NCI-H345 treated with DMSO at 0.1 percent for 48 hours (cell line): ENCODE measurements at regions not wholly inside any gene's neighbourhood (a gene's known extent, or its start where the extent isn't known, plus 50 kb on each side); places are given as distances from the start of the nearest gene placed in this dataset.
A peak's percentile ranks its signal among the peaks of the same experiment; 100 is the strongest.
"Not testable (repeated sequence)": the region's sequence is repeated elsewhere in the genome, so short reads cannot be mapped to it uniquely, and the experiment has no call there.

Experiments used
- DNase-seq: peaks from one replicate; lab custom pipeline; 2025; ENCODE audit not compliant: unreplicated experiment; lab: John Stamatoyannopoulos, UW

DNA sequence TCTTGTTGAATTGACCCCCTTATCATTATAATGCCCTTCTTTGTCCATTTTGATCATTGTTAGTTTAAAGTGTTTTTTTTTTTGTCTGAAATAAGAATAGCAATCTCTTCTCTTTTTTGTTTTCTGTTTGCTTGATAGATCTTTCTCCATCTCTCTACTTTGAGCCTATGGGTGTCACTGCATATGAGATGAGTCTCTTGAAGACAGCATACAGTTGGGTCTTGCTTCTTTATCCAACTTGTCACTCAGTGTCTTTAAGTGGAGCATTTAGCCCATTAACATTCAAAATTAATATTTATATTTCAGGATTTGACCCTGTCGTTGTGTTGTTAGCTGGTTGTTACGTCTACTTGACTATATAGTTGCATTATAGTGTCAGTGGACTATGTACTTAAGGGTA lies 135.4 kb downstream of the HMHB1 start:
- no peak for DNase-seq

DNA sequence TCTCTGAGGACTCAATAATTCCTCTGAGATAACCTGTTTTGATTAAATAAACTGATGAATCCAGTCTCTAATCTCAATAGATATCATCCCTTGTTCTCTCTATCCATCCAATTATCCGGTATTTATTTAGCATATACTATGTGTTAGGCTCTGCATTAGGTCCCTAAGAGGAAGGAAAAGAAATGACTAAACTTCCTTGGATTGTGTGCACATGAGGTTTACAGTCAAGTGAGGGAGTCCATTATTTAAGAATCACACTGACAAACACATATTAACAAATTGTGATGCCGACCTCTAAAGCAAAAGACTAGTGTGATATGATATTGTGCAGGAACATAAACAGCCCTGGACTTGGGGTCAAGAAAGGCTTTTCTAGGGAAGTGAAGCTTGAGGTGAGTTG lies 140.8 kb downstream of the HMHB1 start:
- DNase-seq: no peak

DNA sequence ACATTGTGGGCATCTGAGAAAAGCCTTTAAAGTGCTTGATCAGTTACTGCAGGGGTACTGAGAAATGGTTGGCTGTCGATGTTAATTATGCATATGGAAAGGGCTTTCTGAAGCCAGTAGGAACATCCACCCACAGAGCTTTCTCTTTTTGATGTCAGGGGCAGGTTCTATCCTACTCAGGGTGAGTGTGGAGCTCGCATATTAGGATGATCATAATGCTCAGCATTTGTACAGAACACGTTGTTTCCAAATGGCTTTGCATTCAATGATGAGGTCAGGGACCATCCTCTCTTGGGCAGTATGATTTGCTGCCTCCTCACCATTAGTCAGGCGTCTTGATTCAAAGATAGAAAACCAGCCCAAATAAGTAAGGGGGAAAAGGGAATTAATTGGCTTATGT lies 141.9 kb downstream of the HMHB1 start:
- DNase-seq: no peak

DNA sequence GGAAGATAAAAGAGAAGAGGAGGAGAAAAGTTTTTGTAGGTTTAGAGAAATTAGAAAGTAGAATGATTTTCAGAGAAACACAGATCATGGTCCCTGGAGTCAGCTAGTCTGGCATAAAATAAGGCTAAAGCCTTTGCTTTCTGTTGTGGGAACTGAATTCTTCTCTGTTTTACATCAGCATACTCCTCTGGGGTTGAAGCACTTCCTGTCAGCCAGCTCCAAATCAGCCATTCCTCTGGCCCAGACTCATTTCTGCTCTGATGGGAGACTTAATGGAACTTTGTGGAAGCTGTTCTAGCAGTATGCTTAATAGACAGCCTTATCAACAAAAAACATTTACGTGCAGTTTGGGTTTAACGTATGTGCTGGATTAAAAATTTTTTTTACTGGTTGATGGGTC lies 143.2 kb downstream of the HMHB1 start:
- no peak for DNase-seq

DNA sequence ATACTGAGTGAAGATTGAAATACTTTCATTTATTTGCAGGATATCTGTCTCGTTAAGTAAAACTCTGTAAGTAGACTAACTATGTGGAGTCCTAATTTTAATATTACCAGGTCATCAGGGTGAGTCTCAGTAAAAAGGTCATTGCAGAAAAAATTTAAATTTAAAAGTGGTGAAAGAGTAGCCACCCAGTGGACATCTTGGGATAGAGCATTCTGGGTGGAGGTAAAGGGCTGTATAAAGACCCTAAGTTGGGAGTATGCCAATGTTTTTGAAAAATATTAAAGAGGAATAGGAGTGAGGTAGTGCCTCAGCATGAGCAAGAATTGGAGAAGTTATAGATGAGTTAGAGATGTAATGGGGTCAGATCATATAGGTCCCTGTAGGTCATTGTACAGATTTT lies 145.5 kb downstream of the HMHB1 start:
- no peak for DNase-seq

DNA sequence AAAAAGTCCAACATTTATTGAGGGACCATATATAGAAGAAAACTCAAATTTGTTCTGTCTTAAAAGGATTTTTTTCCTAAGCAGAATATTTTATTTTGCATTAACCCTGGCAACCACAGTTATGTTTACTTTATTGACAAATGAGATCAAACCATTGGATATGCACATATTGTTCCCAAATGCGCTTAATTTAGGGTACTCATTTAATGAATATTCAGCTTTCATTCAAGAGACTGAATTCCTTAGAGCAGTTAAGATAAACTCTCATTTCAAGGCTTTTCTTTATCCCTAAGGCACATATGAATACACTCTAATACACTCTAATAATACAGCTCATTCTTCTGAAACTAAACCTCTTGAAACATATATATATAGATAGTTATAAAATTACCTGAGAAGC lies 150.2 kb downstream of the HMHB1 start:
- no peak for DNase-seq

DNA sequence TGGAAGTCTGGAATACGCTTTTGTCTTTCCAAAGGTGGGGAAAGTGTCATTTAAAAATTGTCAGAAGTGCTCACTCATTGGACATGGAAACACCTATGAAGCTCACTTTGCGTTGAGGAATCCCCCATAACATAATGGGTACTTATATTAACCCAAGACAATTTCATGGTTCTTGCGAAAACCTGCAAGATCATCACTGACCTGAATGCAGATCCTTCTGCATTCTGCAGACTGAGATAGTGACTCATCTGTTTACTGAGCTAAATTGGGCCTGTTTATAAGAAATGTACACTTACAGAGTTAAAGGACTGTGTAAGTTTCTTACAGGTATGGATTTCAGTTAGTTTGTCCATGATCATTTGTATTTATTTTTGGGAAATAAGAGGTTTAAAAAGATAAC lies 153.0 kb downstream of the HMHB1 start:
- no peak for DNase-seq

DNA sequence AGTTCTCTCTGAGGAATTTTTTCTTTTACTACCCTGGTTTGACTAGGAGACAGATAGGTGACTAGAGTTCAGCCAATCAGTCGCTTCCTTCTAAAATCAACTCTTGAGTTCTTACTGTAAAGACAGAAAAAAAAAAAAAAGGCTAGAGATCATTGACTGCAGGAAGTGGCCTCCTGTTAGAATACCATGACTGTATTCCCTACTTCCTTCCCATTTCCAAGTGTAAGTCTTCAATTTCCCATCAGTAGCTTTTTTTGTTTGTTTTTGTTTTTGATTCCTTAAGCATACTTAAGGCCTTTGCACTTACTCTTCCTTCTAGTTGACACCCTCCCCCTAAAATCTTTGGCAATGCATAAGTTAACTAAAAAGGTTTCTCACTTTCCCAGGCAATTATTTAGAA lies 154.3 kb downstream of the HMHB1 start:
- DNase-seq: no peak

DNA sequence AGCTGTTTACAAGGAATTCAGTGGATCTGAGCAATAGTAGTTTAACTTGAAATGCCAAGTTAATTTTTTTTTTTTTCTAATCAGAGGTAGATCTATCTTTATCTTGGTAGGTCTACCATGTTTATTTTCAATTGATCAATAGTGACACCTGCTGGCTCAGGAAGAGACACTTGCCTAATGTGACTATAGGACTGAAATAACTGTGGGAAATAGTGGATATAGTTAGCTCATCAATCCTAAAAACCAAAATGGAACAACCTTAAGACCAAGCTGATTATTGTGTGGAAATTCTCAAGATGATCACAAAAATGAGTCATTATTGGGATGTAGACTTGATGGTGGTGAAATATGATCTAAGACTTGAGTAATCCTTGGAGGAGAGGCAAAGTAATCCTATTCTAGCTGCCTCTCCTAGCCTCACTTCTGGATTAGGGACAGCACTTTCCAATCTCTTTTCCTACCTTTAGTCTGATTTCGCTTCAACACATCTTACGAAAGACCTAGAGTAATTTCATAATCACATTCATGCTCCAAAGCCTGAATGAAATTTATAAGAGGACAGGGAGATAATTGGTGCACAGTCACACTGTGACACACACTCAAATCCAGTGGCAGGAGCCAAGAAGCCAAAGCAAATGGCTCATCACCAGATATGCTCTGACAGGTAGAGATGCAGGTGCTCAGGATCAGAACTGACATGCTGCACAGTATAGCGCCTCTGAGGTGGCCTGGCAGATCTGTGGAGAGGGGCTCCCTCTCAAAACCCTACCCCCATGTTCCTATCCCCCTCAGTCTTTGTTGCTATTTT lies 156.3 kb downstream of the HMHB1 start:
- DNase-seq: peak; percentile 25

DNA sequence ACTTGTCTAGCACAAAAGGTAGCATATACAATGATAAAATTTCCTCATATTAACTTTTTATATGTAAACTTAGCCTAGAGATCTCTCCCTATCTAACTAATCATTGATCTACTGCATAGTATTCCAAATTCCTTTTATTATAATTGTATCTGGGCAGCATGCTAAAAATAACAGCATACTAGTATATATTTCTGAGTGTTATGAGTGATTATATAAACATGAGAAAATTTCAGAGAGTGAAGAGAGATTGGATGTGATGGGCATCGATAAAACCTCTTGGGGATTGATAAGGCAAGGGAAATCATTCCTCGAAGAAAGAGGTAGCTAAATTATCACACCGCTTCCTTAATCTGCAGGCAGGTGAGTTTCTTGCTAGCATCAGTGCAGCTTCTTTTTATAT lies 158.2 kb downstream of the HMHB1 start:
- DNase-seq: no peak

DNA sequence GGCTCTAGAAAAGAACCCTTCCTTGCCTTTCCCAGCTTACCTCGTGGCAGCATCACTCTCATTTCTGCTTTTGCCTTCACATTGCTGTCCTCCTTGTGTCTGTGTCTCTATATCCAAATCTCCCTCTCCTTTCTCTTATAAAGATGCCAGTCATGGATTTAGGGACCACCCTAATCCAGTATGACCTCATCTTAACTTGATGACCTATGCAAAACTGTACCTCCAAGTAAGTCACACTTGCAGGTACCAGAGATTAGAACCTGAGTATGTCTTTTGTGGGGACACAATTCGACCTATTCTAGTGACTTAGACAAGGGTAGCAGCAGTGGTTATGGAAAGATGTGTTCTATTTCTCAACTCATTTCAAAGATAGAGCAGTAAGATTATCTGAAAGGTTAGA lies 160.1 kb downstream of the HMHB1 start:
- DNase-seq: no peak

DNA sequence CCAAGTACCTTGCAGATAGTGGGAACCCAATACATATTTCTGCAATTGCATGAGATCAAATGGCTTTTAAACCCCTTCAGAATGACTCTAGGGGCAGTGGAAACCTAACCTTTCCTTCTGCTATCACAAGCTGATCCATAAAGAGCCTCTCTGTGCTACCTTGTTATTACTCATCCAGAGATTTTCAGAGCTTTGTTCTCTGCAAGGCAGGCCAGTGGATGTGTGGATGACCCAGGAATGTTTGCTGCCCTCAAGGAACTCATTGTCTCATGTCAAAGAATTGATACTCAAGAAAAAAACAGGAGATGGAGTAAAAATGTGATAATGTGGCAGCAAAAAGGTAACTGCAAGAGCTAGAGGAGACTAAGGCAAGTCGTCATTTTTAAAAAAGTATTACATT lies 164.1 kb downstream of the HMHB1 start:
- DNase-seq: no peak

DNA sequence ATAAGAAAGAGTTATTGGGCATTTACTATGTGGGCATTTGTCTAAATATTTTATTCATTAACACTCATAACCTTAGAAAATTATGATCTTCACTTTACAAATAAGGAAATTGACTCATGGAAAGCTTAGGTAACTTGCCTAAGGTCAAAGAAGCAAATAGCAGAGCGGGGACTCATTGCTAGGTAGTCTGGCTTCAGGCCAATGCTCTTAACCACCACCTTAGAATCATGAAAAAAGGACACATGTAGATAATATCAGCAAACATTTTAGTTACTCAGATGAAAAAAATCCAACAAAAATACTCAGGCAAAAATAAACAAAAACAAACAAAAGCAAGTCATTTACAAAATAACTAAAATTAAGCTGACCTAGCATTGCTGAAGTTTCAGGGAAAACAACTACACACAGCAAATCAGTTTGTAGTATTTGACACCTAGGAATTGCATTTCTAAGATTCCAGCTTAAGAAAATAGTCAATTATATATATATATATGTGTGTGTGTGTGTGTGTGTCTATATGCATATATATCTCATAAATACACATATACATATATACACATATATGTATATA lies 166.0 kb downstream of the HMHB1 start:
- no peak for DNase-seq

DNA sequence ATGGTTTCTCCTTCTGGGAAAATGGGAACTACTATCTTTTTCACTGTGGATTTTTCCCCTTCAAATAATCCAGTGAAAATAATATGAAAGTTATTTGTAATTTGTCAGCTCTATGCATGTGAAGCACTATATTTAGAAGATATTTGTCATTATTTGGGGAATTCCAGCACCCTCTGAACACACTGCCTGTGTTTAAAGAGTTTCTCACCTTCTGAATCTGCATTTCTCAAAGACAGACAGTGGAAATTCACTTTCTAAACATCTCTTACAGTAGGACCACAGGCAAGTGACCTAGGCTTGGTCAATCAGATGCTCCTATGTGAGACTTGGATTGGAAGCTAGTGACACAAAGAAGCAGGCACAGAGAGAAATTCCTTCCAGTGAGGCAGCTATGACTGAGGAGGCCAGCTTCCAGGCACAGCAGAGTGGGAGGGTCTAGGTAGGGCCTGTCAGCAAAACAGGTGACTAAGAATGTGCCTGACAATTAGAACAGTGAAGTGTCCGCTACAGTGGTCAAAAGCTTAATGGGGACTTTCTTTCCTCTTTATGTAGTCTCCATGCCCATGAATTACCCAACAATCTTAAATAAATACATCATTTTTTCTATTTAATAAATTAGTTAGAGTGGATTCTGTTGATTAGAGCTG lies 167.2 kb downstream of the HMHB1 start:
- DNase-seq: no peak

DNA sequence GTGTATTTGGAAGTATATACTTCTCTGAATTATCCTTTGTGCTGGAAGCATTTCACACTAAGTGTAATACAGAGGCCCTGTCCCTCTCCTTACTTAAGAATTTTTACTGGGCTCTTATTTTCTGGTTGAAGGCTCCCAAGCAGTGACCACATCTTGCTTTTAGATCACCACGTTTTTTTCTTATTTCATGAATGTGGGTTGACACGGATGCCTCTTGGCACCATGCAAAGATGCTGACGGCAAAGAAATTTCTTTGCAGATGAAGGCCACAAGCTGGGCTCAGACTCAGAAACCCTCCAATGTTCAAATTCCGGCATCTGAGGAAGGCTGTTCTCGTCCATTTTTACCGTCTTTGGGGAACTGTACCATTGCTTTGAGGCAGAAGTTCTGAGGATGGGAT lies 168.5 kb downstream of the HMHB1 start:
- no peak for DNase-seq

DNA sequence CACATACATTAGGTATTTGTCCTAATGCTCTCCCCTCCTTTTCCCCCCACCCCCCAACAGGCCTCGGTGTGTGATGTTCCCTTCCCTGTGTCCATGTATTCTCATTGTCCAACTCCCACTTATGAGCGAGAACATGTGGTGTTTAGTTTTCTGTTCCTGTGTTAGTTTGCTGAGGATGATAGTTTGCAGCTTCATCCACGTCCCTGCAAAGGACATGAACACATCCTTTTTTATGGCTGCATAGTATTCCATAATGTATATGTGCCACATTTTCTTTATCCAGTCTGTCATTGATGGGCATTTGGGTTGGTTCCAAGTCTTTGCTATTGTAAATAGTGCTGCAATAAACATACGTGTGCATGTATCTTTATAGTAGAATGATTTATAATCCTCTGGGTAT lies 171.0 kb downstream of the HMHB1 start:
- DNase-seq: not testable (repeated sequence)

DNA sequence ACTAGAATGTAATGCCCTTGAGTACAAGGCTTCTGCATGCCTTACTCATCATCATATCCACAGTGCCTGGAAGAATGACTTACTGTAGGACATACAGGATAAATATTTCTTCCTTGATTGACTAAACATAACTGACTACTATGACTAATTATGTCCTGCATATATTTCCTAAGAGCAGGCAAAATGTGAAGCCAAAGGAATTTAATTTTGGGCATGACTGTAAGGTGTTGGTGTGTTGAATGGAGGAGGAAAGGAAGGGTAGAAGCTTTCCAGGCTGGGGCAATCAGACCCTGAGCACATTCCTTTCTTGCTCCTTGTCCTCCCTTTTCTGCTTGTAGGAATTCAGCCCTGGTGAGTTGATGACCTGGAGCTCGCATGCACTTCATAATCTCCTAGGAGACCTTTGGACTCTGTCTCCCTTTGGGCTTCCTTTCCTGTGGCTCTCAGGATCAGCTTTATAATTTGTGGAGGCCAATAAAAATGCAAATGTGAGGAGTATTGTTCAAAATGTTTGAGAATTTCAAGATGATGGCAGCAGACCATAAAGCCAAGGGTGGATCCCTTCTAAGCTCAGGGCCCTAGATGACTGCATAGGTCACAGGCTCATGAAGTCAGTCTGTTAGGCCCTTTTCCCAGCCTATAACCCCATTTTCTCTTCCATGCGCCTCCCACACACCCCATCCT lies 174.0 kb downstream of the HMHB1 start:
- DNase-seq: no peak

DNA sequence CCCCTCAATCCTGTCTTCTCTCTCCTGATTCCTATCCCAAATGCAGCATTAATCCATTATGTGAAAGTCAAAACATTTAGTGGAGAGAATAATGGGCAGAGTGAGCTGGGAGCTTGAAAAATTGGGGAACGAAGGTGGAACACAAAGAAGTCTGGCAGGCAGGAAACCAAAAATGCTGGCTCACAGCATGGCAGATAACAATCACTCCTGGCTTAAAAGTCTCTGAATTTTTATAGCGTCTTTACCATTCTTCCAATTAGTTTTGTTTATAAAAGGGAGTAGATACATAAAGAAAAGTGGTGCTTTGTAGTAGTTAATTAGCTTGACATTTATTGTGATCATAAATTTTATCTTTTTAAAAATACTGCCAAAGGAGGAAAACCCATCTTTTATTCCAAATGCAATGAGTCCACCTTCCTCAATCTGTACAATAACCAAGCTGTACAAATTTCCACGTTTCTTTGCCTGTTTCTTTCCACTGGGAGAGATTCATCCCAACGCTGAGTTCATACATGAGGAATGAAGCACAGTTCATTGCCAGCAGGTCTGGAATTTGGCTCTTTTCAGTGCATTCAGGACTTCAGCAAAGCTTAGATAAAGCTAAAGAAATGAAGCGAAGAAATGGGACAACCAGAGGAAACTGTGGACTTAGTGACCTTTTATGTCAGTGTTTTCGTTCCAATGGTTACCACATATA lies 174.7 kb downstream of the HMHB1 start:
- no peak for DNase-seq

DNA sequence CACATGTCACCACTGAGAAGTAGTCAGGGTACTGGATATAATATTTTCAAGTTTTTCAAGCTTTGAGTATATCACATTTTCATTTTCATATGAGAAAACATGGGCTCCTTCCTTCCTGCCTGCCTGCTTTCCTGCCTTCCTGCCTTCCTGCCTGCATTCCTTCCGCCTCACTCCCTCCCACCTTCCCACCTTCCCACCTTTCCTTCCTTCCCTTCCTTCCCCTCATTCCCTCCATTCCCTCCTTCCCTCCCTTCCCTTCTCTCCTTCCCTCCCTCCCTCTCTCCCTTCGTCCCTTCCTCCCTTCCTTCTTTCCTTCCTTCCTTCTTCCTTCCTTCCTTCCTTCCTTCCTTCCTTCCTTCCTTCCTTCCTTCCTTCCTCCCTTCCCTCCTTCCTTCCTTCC lies 175.3 kb downstream of the HMHB1 start:
- no peak for DNase-seq

DNA sequence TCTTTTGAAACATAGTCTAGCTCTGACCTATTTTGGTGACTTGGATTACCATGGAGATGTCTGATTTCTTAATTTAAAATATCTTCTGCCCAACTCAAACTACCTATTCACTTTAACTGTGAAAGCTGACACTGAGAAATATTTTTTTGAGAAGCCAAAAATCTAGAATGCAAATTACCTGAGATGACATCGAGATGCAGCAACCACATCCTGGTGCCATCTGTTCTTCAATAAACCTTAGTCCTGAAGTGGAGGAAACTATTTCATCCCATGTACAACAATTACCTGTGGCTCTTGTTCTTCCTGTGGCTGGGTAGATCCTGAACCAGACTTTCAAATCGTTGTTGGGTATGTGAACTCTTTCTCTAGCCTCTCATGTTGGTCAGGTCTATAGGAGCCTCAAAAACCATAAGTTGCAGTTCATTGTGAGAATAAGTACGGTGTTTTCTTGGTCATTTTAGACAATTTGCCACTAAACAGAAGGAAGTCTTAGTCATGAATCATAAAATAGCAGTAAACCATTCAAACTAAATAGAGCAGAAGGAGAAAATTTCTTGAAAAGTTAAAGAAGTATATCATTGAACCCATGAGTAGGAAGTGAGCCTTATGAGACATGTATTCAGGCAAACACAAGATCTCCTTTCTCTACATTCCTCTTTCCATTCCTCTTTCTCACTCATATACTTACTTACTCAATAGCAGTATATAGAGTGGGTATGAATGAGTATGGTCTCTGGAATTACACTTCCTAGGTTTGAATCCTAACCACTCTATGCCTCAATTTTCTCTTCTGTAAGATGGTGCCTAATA lies 176.0 kb downstream of the HMHB1 start:
- no peak for DNase-seq

DNA sequence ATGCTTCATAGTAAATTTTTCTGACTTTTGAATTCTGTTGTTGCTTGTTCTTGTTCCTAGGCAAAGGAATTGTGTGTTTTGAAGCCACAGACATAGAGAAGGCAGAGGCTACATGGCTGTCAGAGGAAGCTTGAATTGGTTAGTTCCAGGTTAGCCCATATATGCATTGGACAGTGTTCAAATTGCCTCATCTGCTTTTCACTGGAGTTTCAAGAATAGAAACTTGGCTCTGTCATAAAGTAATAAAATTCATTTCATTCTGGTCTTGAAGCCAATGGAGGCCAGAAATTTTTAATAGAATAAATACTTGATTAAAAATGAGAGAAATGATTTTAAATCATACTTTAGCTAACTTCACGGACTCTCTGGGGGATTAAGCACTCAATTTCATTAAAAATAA lies 178.0 kb downstream of the YIPF5 start:
- no peak for DNase-seq
